ENCODE measurements at regions not wholly inside any gene's neighbourhood (a gene's known extent, or its start where the extent isn't known, plus 50 kb on each side); places are given as distances from the start of the nearest gene placed in this dataset.
"Not testable (repeated sequence)": the region's sequence is repeated elsewhere in the genome, so short reads cannot be mapped to it uniquely, and the experiment has no call there.

DNA sequence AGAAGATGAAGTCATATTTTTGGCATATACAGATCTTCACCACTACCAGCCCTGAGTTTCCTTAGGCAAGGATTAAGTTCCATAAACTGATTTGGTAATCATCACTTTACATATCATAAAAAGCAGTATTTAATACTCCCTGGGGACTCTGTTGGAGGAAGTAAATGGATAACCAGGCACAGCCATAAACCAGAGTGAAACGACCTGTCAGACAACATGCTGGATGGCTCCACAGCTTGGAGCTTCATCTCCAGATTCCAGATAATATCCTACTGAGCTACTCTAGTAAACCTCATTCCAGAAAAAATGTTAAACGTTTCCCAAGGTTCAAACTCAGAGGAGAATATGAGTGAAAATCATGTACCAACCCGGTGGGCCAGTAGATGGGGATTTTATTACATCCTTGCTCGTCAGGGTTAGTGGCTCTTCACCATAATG, 109.2 kb downstream of the BASP1 start:
- in situ Hi-C loops (cut with MboI; ENCODE audit: low sequenced_read_pairs) = no loop called here

- in situ Hi-C loops (cut with MboI; ENCODE audit: low sequenced_read_pairs) = no loop called here
Observed at GRCh38 chr5:17327048-17327625, 109.7 kb downstream of the BASP1 start.

DNA sequence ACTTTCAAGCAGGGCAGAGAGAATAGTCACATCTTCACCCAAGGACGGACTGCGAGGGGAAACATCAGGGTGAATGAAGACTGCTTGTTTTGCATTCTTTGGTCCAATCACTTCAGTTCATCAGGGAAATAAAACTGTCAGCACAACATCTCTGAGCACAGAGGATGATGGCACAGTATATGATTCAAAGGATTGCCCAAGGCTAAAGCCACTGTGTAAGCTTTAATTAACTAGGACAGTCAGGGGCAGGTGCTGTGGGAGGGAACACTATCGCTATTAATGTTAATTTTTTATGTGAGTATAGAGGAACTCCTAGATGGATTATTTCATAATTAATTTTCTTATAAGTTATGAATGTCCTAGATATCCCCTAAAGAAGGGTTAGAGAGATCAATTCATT, 112.1 kb downstream of the BASP1 start:
- in situ Hi-C loops (cut with MboI; ENCODE audit: low sequenced_read_pairs) = no loop called here

GRCh38 chr5:17330386-17330785, 113.0 kb downstream of the BASP1 start:
- in situ Hi-C loops (cut with MboI; ENCODE audit: low sequenced_read_pairs) = no loop called here

GRCh38 chr5:17331651-17332050, 114.2 kb downstream of the BASP1 start:
- in situ Hi-C loops (cut with MboI; ENCODE audit: low sequenced_read_pairs) = no loop called here

DNA sequence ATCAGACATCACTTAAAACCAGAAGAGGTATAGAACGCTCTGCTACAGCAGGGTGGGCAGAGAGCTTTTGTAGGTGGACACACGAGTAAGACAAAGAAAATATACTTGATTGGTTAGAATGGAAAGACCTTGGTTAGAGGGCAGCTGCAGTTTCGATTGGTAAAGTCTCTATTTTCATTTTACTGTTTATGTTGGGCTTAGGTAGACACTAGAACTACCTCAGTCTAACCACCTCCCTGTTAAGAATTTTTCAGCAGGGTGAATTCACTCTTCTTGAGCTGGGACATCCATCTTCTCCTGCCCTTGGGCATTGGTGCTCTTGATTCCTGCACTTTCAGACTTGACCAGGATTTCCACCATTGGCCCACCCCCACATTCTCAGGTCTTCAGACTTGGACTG, 116.3 kb downstream of the BASP1 start:
- in situ Hi-C loops (cut with MboI; ENCODE audit: low sequenced_read_pairs) = no loop called here

DNA sequence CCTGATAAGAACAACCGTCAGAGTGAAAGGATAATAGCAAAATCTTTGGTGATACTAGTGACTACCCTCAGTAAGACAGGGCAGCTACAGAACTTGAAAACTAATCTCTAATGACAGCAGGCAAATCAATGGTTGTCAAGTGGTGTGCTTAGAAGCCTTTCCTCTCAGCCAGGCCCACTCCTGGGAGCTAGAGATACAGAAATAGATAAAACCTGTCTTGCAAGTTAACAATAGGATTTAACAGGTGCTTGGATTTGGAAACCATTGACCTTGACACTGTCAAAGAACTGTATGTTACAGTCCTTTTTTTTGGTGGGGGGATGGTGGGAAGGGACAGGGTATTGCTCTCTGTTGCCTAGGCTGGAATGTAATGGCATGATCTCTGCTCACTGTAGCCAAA, 118.6 kb downstream of the BASP1 start:
- in situ Hi-C loops (cut with MboI; ENCODE audit: low sequenced_read_pairs) = no loop called here

GRCh38 chr5:17336723-17337122, 119.3 kb downstream of the BASP1 start:
- in situ Hi-C loops (cut with MboI; ENCODE audit: low sequenced_read_pairs) = not testable (repeated sequence)

DNA sequence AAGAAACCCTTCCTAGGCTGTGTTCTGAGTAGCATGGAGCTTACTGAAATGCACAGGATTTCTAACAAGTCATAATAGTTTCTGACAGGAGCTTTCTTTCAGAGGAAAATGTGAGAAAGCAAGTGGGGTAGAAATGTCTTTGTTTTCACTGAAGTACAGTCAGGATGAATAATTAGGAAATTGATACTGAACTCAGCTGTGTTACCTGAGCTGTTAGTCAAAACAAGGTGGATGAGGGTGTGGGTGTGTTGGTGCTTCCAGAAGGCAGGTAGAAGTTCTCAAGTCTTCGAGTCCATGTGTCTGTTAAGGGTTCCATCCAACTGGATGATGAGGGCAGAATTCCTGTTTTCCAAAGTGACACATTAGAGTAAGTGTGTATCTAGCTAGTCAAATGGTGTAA, 122.4 kb downstream of the BASP1 start:
- in situ Hi-C loops (cut with MboI; ENCODE audit: low sequenced_read_pairs) = no loop called here

GRCh38 chr5:17340379-17340778, 122.9 kb downstream of the BASP1 start:
- in situ Hi-C loops (cut with MboI; ENCODE audit: low sequenced_read_pairs) = no loop called here

DNA sequence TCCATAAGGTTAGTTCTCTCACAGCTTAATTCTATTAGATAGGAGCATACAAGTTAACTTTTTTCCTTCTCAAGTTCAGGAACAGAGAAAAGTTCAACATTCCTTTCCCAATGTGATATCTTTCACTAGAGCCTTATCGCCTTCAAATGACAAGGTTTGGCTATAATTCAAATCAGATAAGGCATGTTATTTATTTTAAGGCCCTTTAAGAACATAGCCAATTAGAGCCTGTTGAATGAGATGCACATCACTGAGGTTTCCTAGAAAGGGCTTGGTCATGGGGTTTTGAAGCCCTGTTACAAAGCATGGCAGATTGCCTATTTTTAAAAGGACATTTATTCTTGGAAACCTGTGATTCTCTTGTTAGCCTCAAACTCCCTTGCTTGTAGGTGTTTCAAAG, 123.4 kb downstream of the BASP1 start:
- in situ Hi-C loops (cut with MboI; ENCODE audit: low sequenced_read_pairs) = no loop called here

GRCh38 chr5:17343675-17344074, 126.2 kb downstream of the BASP1 start:
- in situ Hi-C loops (cut with MboI; ENCODE audit: low sequenced_read_pairs) = no loop called here

- in situ Hi-C loops (cut with MboI; ENCODE audit: low sequenced_read_pairs) = no loop called here
Observed at GRCh38 chr5:17346811-17347210, 129.4 kb downstream of the BASP1 start.

DNA sequence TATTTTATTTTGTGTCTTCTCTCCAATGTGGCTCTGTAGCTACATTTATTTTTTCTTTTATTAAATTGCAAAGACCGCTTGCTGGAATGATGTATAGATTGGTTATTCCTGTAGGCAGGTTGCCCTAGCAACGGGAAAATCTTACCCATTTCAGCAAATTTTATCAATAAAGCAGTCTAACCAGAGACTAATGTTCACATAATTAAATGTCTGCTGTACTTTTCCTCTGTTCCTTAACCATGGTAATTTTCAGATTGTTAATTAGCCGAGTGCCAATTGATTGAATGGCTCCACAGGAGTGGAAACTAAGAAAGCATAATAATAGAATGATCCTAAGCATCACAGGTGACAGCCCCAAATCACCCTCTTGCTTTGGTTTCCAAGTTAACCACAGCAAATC, 134.8 kb downstream of the BASP1 start:
- in situ Hi-C loops (cut with MboI; ENCODE audit: low sequenced_read_pairs) = no loop called here

- in situ Hi-C loops (cut with MboI; ENCODE audit: low sequenced_read_pairs) = no loop called here
Observed at GRCh38 chr5:17354265-17354664, 136.8 kb downstream of the BASP1 start.

DNA sequence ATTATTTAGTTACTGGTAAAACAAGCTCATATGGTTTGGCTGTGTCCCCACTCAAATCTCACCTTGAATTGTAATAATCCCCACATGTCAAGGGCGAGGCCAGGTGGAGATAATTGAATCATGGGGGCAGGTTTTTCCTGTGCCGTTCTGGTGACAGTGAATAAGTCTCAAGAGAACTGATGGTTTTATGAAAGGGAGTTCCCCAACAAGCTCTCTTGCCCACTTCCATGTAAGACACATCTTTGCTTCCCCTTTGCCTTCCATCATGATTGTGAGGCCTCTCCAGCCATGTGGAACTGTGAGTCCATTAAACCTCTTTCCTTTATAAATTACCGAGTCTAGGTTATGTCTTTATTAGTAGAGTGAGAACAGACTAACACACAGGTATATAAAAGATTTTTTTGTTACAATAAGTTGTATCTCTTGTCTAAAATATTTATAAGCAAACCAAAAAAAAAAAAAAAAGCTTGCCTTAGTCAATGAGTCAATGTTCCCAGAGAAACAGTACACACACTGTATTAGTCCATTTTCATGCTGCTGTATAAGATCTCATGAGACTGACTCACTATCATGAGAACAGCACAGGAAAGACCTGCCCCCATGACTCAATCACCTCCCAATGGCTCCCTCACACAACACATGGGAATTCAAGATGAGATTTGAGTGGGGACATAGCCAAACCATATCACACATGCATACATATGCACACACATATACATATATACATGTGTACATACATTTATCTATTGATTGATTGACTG, 138.3 kb downstream of the BASP1 start:
- in situ Hi-C loops (cut with MboI; ENCODE audit: low sequenced_read_pairs) = no loop called here

- in situ Hi-C loops (cut with MboI; ENCODE audit: low sequenced_read_pairs) = no loop called here
Observed at GRCh38 chr5:17356551-17356950, 139.1 kb downstream of the BASP1 start.

DNA sequence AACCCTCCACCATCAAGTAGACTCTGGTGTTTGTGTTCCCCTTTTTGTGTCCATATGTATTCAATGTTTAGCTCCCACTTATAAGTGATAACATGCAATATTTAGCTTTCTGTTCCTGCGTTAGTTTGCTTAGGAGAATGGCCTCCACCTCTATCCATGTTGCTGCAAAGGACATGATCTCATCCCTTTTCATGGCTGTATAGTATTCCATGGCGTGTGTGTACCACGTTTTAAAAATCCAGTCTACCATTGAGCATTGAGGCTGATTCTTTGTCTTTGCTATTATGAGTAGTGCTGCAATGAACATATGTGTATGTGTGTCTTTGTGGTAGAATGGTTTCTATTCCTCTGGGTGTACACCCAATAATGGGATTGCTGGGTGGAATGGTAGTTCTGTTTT, 140.1 kb downstream of the BASP1 start:
- in situ Hi-C loops (cut with MboI; ENCODE audit: low sequenced_read_pairs) = no loop called here

- in situ Hi-C loops (cut with MboI; ENCODE audit: low sequenced_read_pairs) = no loop called here
Observed at GRCh38 chr5:17358031-17358430, 140.0 kb upstream of the TAF11L2 start.

- in situ Hi-C loops (cut with MboI; ENCODE audit: low sequenced_read_pairs) = no loop called here
Observed at GRCh38 chr5:17359451-17360011, 138.5 kb upstream of the TAF11L2 start.

GRCh38 chr5:17360879-17361278, 137.2 kb upstream of the TAF11L2 start:
- in situ Hi-C loops (cut with MboI; ENCODE audit: low sequenced_read_pairs) = no loop called here

GRCh38 chr5:17361331-17361730, 136.7 kb upstream of the TAF11L2 start:
- in situ Hi-C loops (cut with MboI; ENCODE audit: low sequenced_read_pairs) = no loop called here
